ENCODE measurements at regions not wholly inside any gene's neighbourhood (a gene's known extent, or its start where the extent isn't known, plus 50 kb on each side); places are given as distances from the start of the nearest gene placed in this dataset.
A peak's percentile ranks its signal among the peaks of the same experiment; 100 is the strongest.

- no peaks in the 10 kb centered on the region for H3K4me1 ChIP-seq (ENCODE audit: control insufficient read depth, insufficient read depth, low read length)
- H3K36me3 ChIP-seq (ENCODE audit: control insufficient read depth, insufficient read depth, low read length), result no peaks in the 10 kb centered on the region
- no peak overlapping the region for H3K9ac ChIP-seq (ENCODE audit: low read depth, low read length)
- H3K4me3 ChIP-seq (ENCODE audit: low read depth, low read length), result no peak overlapping the region
- H3K27ac ChIP-seq (ENCODE audit: low read depth, low read length), result no peak overlapping the region
- no peaks in the 10 kb centered on the region for H3K9me3 ChIP-seq (ENCODE audit: control insufficient read depth, insufficient read depth, low read length)
- H3K27me3 ChIP-seq (ENCODE audit: control insufficient read depth, insufficient read depth, low read length), result no peaks in the 10 kb centered on the region
Measured at GRCh38 chr18:49677762-49678413, 116.0 kb downstream of the LIPG start.

GRCh38 chr18:49677081-49677480, 115.2 kb downstream of the LIPG start:
- Histone ChIP-seq H3K27ac (ENCODE audit: low read depth, low read length) (no peak overlapping the region), H3K27me3 (ENCODE audit: control insufficient read depth, insufficient read depth, low read length) (no peaks in the 10 kb centered on the region), H3K4me3 (ENCODE audit: low read depth, low read length) (no peak overlapping the region), H3K36me3 (ENCODE audit: control insufficient read depth, insufficient read depth, low read length) (no peaks in the 10 kb centered on the region), H3K9me3 (ENCODE audit: control insufficient read depth, insufficient read depth, low read length) (no peaks in the 10 kb centered on the region), H3K4me1 (ENCODE audit: control insufficient read depth, insufficient read depth, low read length) (no peaks in the 10 kb centered on the region), H3K9ac (ENCODE audit: low read depth, low read length) (no peak overlapping the region)

GRCh38 chr18:49673281-49673680, 111.4 kb downstream of the LIPG start:
- Histone ChIP-seq H3K27me3 (ENCODE audit: control insufficient read depth, insufficient read depth, low read length) (no peaks in the 10 kb centered on the region), H3K36me3 (ENCODE audit: control insufficient read depth, insufficient read depth, low read length) (no peaks in the 10 kb centered on the region), H3K4me3 (ENCODE audit: low read depth, low read length) (no peak overlapping the region), H3K9ac (ENCODE audit: low read depth, low read length) (no peak overlapping the region), H3K9me3 (ENCODE audit: control insufficient read depth, insufficient read depth, low read length) (no peaks in the 10 kb centered on the region), H3K4me1 (ENCODE audit: control insufficient read depth, insufficient read depth, low read length) (peaks cover 8% of the 10 kb centered on the region; the same call in 1 of the 2 replicates), H3K27ac (ENCODE audit: low read depth, low read length) (no peak overlapping the region)

DNA sequence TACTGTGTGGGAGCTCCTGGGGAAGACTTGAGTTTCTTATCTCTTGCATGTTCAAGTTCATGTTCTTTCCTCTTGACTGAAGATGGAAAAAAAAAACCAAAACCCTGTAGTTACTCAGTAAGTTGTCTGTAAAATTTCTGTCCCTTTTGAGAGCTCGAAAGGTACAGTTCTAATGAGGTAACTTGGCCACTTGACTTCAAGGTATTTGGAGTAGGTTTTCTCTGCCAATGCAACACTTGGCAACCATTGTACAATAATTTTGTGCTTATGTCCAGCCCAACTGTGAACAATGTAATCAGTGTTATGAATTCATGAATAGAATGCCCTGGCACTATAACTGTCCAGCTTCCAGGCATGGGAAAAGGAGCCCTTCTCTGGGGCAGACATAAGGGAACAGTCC, 111.0 kb downstream of the LIPG start:
- Histone ChIP-seq H3K4me3 (ENCODE audit: low read depth, low read length) (no peak overlapping the region), H3K9ac (ENCODE audit: low read depth, low read length) (no peak overlapping the region), H3K36me3 (ENCODE audit: control insufficient read depth, insufficient read depth, low read length) (no peaks in the 10 kb centered on the region), H3K9me3 (ENCODE audit: control insufficient read depth, insufficient read depth, low read length) (no peaks in the 10 kb centered on the region), H3K27me3 (ENCODE audit: control insufficient read depth, insufficient read depth, low read length) (no peaks in the 10 kb centered on the region), H3K27ac (ENCODE audit: low read depth, low read length) (no peak overlapping the region), H3K4me1 (ENCODE audit: control insufficient read depth, insufficient read depth, low read length) (peaks cover 8% of the 10 kb centered on the region; the same call in 1 of the 2 replicates)

GRCh38 chr18:49669403-49669802, 107.5 kb downstream of the LIPG start:
- Histone ChIP-seq H3K9ac (ENCODE audit: low read depth, low read length) (no peak overlapping the region), H3K9me3 (ENCODE audit: control insufficient read depth, insufficient read depth, low read length) (no peaks in the 10 kb centered on the region), H3K27me3 (ENCODE audit: control insufficient read depth, insufficient read depth, low read length) (no peaks in the 10 kb centered on the region)

DNA sequence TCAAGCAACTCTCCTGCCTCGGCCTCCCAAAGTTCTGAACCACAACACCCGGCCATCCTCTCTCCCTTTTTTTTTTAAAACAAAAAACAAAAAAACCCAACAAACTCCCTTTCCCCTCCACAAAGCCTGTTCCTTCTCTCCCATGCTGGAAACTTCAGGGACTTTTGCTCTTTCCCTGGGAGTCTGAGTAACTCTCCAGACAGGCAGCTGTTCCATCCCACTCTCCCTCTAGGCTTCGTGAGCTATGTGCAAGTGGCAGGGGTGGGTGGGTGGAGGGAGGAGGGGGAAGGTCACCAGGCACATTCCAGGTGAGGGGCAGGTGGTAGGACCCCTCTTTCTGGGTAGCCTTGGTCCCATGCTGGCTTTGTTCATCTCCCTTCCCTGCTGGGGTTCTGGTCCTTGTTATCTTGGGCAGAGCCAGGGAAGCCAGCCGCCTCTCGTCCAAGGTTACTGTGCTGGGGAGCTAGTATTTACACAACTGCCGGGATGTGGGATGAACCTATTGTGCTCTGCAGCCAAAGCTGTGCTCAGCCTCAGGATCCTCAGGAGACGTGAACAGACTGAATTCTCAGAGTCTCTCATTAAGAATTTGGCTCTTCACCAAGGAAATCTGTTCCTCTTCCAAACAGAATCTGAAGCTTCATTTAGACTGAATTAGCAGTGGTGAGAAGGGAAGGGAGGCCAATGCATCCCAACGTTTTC, 106.9 kb downstream of the LIPG start:
- Histone ChIP-seq H3K9ac (ENCODE audit: low read depth, low read length) (no peak overlapping the region), H3K36me3 (ENCODE audit: control insufficient read depth, insufficient read depth, low read length) (no peaks in the 10 kb centered on the region), H3K27me3 (ENCODE audit: control insufficient read depth, insufficient read depth, low read length) (no peaks in the 10 kb centered on the region), H3K9me3 (ENCODE audit: control insufficient read depth, insufficient read depth, low read length) (no peaks in the 10 kb centered on the region), H3K4me1 (ENCODE audit: control insufficient read depth, insufficient read depth, low read length) (peaks cover 8% of the 10 kb centered on the region; the same call in 1 of the 2 replicates), H3K4me3 (ENCODE audit: low read depth, low read length) (no peak overlapping the region), H3K27ac (ENCODE audit: low read depth, low read length) (peak overlapping the region; percentile 61)

More at GRCh38 chr18:49669403-49669802, 107.5 kb downstream of the LIPG start:
- peaks cover 8% of the 10 kb centered on the region; the same call in 1 of the 2 replicates for H3K4me1 ChIP-seq (ENCODE audit: control insufficient read depth, insufficient read depth, low read length)
- H3K4me3 ChIP-seq (ENCODE audit: low read depth, low read length), result no peak overlapping the region
- no peak overlapping the region for H3K27ac ChIP-seq (ENCODE audit: low read depth, low read length)
- no peaks in the 10 kb centered on the region for H3K36me3 ChIP-seq (ENCODE audit: control insufficient read depth, insufficient read depth, low read length)

- no peak overlapping the region for H3K4me3 ChIP-seq (ENCODE audit: low read depth, low read length)
- no peak overlapping the region for H3K27ac ChIP-seq (ENCODE audit: low read depth, low read length)
- H3K4me1 ChIP-seq (ENCODE audit: control insufficient read depth, insufficient read depth, low read length), result peaks cover 8% of the 10 kb centered on the region; the same call in 1 of the 2 replicates
- H3K9me3 ChIP-seq (ENCODE audit: control insufficient read depth, insufficient read depth, low read length), result no peaks in the 10 kb centered on the region
- no peak overlapping the region for H3K9ac ChIP-seq (ENCODE audit: low read depth, low read length)
- H3K36me3 ChIP-seq (ENCODE audit: control insufficient read depth, insufficient read depth, low read length), result no peaks in the 10 kb centered on the region
- H3K27me3 ChIP-seq (ENCODE audit: control insufficient read depth, insufficient read depth, low read length), result no peaks in the 10 kb centered on the region
Measured at GRCh38 chr18:49667462-49667861, 105.6 kb downstream of the LIPG start.

GRCh38 chr18:49666045-49666775, 104.4 kb downstream of the LIPG start:
- Histone ChIP-seq H3K4me3 (ENCODE audit: low read depth, low read length) (no peak overlapping the region), H3K9me3 (ENCODE audit: control insufficient read depth, insufficient read depth, low read length) (no peaks in the 10 kb centered on the region), H3K9ac (ENCODE audit: low read depth, low read length) (no peak overlapping the region), H3K4me1 (ENCODE audit: control insufficient read depth, insufficient read depth, low read length) (peaks cover 8% of the 10 kb centered on the region; the same call in 1 of the 2 replicates), H3K36me3 (ENCODE audit: control insufficient read depth, insufficient read depth, low read length) (no peaks in the 10 kb centered on the region), H3K27ac (ENCODE audit: low read depth, low read length) (no peak overlapping the region), H3K27me3 (ENCODE audit: control insufficient read depth, insufficient read depth, low read length) (no peaks in the 10 kb centered on the region)

DNA sequence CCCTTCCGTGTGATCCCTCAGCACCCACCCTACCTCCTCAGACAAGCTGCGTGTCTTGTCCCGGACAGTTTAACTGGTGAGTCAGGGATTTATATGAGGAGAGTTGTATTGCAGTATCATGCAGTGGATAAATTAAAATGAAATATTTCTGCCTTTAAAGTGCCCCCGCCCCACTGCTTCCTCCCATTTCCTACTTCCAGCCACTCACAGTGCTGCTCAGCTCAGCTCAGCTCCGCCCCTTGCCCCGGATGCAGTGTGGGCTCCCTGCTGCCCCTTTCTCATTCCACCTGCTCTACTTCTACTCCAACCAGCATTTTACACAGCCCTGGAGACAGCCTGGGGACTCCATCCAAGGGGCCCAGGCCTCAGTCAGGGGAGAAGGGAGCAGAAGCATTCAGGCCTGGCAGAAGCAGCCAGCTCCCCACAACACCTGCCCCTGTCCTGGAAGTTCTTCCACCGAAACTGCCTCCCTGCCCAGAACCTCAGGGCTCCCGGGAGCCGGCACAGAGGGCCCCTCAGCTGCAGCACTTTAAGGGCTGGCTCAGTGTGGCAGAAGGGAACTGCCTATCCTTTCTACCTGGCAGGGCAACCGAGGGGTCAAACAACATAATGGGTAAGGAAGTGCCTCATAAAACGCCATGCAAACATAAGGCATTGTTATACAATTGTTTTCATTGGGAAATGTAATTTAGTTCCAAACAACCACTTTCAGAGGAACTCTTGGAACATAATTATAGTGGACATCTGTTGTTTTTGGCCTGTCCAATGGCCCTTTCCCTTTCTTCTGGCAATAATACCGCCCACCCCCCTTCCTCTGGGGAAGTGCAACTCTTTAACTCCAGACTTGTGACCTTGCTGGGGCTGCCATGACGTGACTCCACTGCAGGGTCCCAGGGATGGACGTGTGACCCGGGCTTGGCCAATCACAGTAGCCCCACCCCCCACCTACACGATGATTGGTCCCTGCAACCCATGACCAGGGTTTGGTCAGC, 102.3 kb downstream of the LIPG start:
- no peaks in the 10 kb centered on the region for H3K27me3 ChIP-seq (ENCODE audit: control insufficient read depth, insufficient read depth, low read length)
- H3K27ac ChIP-seq (ENCODE audit: low read depth, low read length), result no peak overlapping the region
- no peak overlapping the region for H3K9ac ChIP-seq (ENCODE audit: low read depth, low read length)
- no peaks in the 10 kb centered on the region for H3K9me3 ChIP-seq (ENCODE audit: control insufficient read depth, insufficient read depth, low read length)
- H3K36me3 ChIP-seq (ENCODE audit: control insufficient read depth, insufficient read depth, low read length), result no peaks in the 10 kb centered on the region
- H3K4me1 ChIP-seq (ENCODE audit: control insufficient read depth, insufficient read depth, low read length), result peaks cover 8% of the 10 kb centered on the region
- no peak overlapping the region for H3K4me3 ChIP-seq (ENCODE audit: low read depth, low read length)

DNA sequence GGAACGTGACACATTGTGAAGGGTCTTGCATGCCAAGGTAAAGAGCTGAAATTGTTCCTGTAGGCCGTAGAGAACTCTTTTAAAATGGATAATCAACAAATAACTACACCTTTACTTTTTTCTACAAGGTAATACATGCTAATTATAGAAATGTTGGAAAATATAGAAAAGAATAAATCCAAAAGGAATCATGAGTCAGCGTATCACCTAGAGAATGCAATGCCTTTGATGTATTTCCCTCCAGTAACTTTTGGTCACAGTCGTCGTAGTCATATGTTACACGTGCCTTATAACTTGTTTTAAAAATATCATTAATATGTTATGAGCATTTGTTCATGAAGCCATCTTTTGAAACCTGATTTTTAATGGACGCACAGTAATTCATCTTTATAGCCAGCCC, 100.6 kb downstream of the LIPG start:
- H3K9ac ChIP-seq (ENCODE audit: low read depth, low read length), result no peak overlapping the region
- no peaks in the 10 kb centered on the region for H3K36me3 ChIP-seq (ENCODE audit: control insufficient read depth, insufficient read depth, low read length)
- peaks cover 7% of the 10 kb centered on the region; the same call in 1 of the 2 replicates for H3K4me1 ChIP-seq (ENCODE audit: control insufficient read depth, insufficient read depth, low read length)
- H3K27ac ChIP-seq (ENCODE audit: low read depth, low read length), result no peak overlapping the region
- no peaks in the 10 kb centered on the region for H3K27me3 ChIP-seq (ENCODE audit: control insufficient read depth, insufficient read depth, low read length)
- no peaks in the 10 kb centered on the region for H3K9me3 ChIP-seq (ENCODE audit: control insufficient read depth, insufficient read depth, low read length)
- no peak overlapping the region for H3K4me3 ChIP-seq (ENCODE audit: low read depth, low read length)
